H9 (cell line): ENCODE measurements at regions not wholly inside any gene's neighbourhood (a gene's known extent, or its start where the extent isn't known, plus 50 kb on each side); places are given as distances from the start of the nearest gene placed in this dataset.

Source experiments
- DNase-seq: peaks from one replicate; pipeline ENCODE4 v3.0.0-alpha.2; 2017
- H2AFZ ChIP-seq: one replicate; pipeline ENCODE4 v1.6.1; 2013; ENCODE audit warnings: mild to moderate bottlenecking, low read length, control low read depth, moderate library complexity
- H2AK5ac ChIP-seq: 2 replicates; pipeline ENCODE4 v1.6.1; 2013; ENCODE audit warnings: low read length, control low read depth, mixed read lengths; ENCODE audit not compliant: insufficient read length
- H2BK120ac ChIP-seq: one replicate; pipeline ENCODE4 v1.6.1; 2013; ENCODE audit warnings: low read depth, mild to moderate bottlenecking, low read length, control low read depth, inconsistent platforms; ENCODE audit not compliant: poor library complexity, severe bottlenecking
- H2BK12ac ChIP-seq: 2 replicates; pipeline ENCODE4 v1.6.1; 2013; ENCODE audit warnings: low read length, control low read depth, mixed read lengths, low read depth; ENCODE audit not compliant: insufficient read length
- H2BK15ac ChIP-seq: 2 replicates; pipeline ENCODE4 v1.6.1; 2013; ENCODE audit warnings: low read depth, low read length, control low read depth
- H2BK20ac ChIP-seq: one replicate; pipeline ENCODE4 v1.6.1; 2013; ENCODE audit warnings: low read depth, mild to moderate bottlenecking, low read length, control low read depth, inconsistent platforms; ENCODE audit not compliant: poor library complexity, severe bottlenecking
- H2BK5ac ChIP-seq: 2 replicates; pipeline ENCODE4 v1.6.1; 2013; ENCODE audit warnings: low read length, control low read depth, mixed read lengths; ENCODE audit not compliant: insufficient read length
- H3K14ac ChIP-seq: 2 replicates; pipeline ENCODE4 v1.6.1; 2013; ENCODE audit warnings: low read length, control low read depth; ENCODE audit not compliant: insufficient read depth
- H3K18ac ChIP-seq: 2 replicates; pipeline ENCODE4 v1.6.1; 2013; ENCODE audit warnings: low read depth, mild to moderate bottlenecking, mixed read lengths, low read length, control low read depth; ENCODE audit not compliant: insufficient read length
- H3K23ac ChIP-seq: 2 replicates; pipeline ENCODE4 v1.6.1; 2013; ENCODE audit warnings: low read length, control low read depth, mixed read lengths, low read depth; ENCODE audit not compliant: insufficient read length
- H3K23me2 ChIP-seq: 2 replicates; pipeline ENCODE4 v1.6.1; 2013; ENCODE audit warnings: low read depth, mild to moderate bottlenecking, mixed read lengths, low read length, control low read depth; ENCODE audit not compliant: insufficient read length, poor library complexity, severe bottlenecking
- H3K27ac ChIP-seq: 2 replicates; pipeline ENCODE4 v1.5.1; 2013; ENCODE audit warnings: low read length, control low read depth, mixed read lengths, low read depth; ENCODE audit not compliant: insufficient read length
- H3K27me3 ChIP-seq: 2 replicates; pipeline ENCODE4 v1.6.1; 2013; ENCODE audit warnings: low read length, control low read depth, inconsistent platforms; ENCODE audit not compliant: insufficient read depth
- H3K4ac ChIP-seq: 2 replicates; pipeline ENCODE4 v1.6.1; 2013; ENCODE audit warnings: low read depth, mild to moderate bottlenecking, control low read depth, inconsistent platforms, low read length, moderate library complexity
- H3K4me1 ChIP-seq: 2 replicates; pipeline ENCODE4 v1.6.1; 2013; ENCODE audit warnings: low read length, control low read depth, inconsistent platforms; ENCODE audit not compliant: insufficient read depth
- H3K4me2 ChIP-seq: 2 replicates; pipeline ENCODE4 v1.6.1; 2013; ENCODE audit warnings: low read length, control low read depth, mixed read lengths; ENCODE audit not compliant: insufficient read length, insufficient read depth
- H3K56ac ChIP-seq: 2 replicates; pipeline ENCODE4 v1.6.1; 2013; ENCODE audit warnings: low read depth, mild to moderate bottlenecking, mixed read lengths, low read length, control low read depth; ENCODE audit not compliant: insufficient read length
- H3K79me1 ChIP-seq: 2 replicates; pipeline ENCODE4 v1.6.1; 2013; ENCODE audit warnings: low read depth, mild to moderate bottlenecking, moderate library complexity, low read length, control low read depth, inconsistent platforms; ENCODE audit not compliant: insufficient read depth, poor library complexity, severe bottlenecking
- H3K79me2 ChIP-seq: 2 replicates; pipeline ENCODE4 v1.6.1; 2013; ENCODE audit warnings: low read length, control low read depth, inconsistent platforms; ENCODE audit not compliant: insufficient read depth
- H3K9ac ChIP-seq: 2 replicates; pipeline ENCODE4 v1.6.1; 2013; ENCODE audit warnings: low read length, control low read depth, mixed read lengths; ENCODE audit not compliant: insufficient read length; ENCODE audit errors: extremely low read depth
- H3K9me3 ChIP-seq: one replicate; pipeline ENCODE4 v1.6.1; 2013; ENCODE audit warnings: low read depth, low read length, inconsistent platforms; ENCODE audit not compliant: control insufficient read depth
- H3T11ph ChIP-seq: one replicate; pipeline ENCODE4 v1.6.1; 2013; ENCODE audit warnings: mild to moderate bottlenecking, low read length, control low read depth, inconsistent platforms
- H4K20me1 ChIP-seq: one replicate; pipeline ENCODE4 v1.6.1; 2013; ENCODE audit not compliant: control insufficient read depth, insufficient read length, insufficient read depth
- H4K5ac ChIP-seq: 2 replicates; pipeline ENCODE4 v1.6.1; 2013; ENCODE audit warnings: low read depth, mild to moderate bottlenecking, mixed read lengths, low read length, control low read depth; ENCODE audit not compliant: insufficient read length
- H4K8ac ChIP-seq: replicated peaks from 2 replicates; pipeline ENCODE4 v1.6.1; 2013; ENCODE audit warnings: low read length, control low read depth, mixed read lengths, low read depth; ENCODE audit not compliant: insufficient read length
- H4K91ac ChIP-seq: 2 replicates; pipeline ENCODE4 v1.6.1; 2013; ENCODE audit warnings: low read depth, mild to moderate bottlenecking, moderate library complexity, mixed read lengths, low read length, control low read depth; ENCODE audit not compliant: insufficient read length
- H3K27ac Mint-ChIP-seq, 3 experiments: 2 replicates in 2 of 3; 3 replicates in 1 of 3; pipeline ENCODE4 v1.8.0; 2020 to 2021; ENCODE audit warnings: mixed read lengths in 3 of 3, mild to moderate bottlenecking in 1 of 3, moderate library complexity in 1 of 3
- H3K27me3 Mint-ChIP-seq: 2 replicates; pipeline ENCODE4 v1.8.0; 2021; ENCODE audit warnings: low read depth, mild to moderate bottlenecking, moderate library complexity, mixed read lengths
- H3K36me3 Mint-ChIP-seq, 3 experiments: 2 replicates in 2 of 3; 3 replicates in 1 of 3; pipeline ENCODE4 v1.8.0; 2020 to 2021; ENCODE audit warnings: low read depth in 3 of 3, mixed read lengths in 3 of 3; ENCODE audit not compliant: insufficient read depth in 1 of 3
- H3K4me1 Mint-ChIP-seq, 2 experiments: 2 replicates each; pipeline ENCODE4 v1.8.0; 2020; ENCODE audit warnings: mixed read lengths in 2 of 2
- H3K4me3 Mint-ChIP-seq, 2 experiments: 2 replicates in 1 of 2; 3 replicates in 1 of 2; pipeline ENCODE4 v1.8.0; 2020 to 2021; ENCODE audit warnings: mild to moderate bottlenecking in 2 of 2, mixed read lengths in 2 of 2, moderate library complexity in 1 of 2
- H3K9me3 Mint-ChIP-seq, 2 experiments: 2 replicates in 1 of 2; 3 replicates in 1 of 2; pipeline ENCODE4 v1.8.0; 2020; ENCODE audit warnings: mild to moderate bottlenecking in 2 of 2, mixed read lengths in 2 of 2, moderate library complexity in 1 of 2
- WGBS: extraction: QIAGEN DNeasy Blood & Tissue Kit; methylation state at CpG from one replicate; pipeline ENCODE4 v1.1.7; 2013; ENCODE audit warnings: missing lambda C conversion rate, low lambda C conversion rate, mixed read lengths; ENCODE audit not compliant: insufficient read length; ENCODE audit errors: extremely low coverage; 5-methylcytosine and 5-hydroxymethylcytosine counted together
- TF ChIP-seq, protein P1 (sequence below): fragments of 200-600 bp; sonication (generic); conservative IDR thresholded peaks from 3 replicates; pipeline ENCODE4 v1.8.0; 2021; ENCODE audit warnings: antibody characterized with exemption, mild to moderate bottlenecking

DNA sequence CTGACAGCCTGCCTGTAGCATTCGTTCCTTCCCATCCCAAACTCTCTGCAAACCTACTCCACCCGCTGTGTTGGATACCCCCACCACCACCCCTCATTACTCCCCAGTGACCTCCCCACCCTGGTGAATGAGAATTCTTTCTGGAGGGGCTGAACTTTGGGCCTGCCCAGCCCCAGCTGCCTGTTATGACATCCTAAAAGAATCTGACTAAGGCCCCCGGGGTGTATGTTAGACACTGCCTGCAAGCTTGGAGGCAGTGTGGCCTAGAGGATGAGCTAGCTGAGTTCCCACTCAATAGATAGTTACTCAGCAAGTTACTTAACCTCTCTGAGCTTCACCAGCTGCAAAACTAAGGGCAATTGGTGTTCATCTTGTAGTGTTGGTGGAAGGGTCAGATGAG, 110.2 kb upstream of the FGGY start:
- TF ChIP-seq, protein P1, sequence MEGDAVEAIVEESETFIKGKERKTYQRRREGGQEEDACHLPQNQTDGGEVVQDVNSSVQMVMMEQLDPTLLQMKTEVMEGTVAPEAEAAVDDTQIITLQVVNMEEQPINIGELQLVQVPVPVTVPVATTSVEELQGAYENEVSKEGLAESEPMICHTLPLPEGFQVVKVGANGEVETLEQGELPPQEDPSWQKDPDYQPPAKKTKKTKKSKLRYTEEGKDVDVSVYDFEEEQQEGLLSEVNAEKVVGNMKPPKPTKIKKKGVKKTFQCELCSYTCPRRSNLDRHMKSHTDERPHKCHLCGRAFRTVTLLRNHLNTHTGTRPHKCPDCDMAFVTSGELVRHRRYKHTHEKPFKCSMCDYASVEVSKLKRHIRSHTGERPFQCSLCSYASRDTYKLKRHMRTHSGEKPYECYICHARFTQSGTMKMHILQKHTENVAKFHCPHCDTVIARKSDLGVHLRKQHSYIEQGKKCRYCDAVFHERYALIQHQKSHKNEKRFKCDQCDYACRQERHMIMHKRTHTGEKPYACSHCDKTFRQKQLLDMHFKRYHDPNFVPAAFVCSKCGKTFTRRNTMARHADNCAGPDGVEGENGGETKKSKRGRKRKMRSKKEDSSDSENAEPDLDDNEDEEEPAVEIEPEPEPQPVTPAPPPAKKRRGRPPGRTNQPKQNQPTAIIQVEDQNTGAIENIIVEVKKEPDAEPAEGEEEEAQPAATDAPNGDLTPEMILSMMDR = no peak

More for the DNA sequence above, 110.2 kb upstream of the FGGY start:
- Histone ChIP-seq H2BK15ac (no peak overlapping the region), H4K5ac (no peak overlapping the region), H3K56ac (no peak overlapping the region), H4K91ac (no peak overlapping the region), H3K79me1 (no peaks in the 10 kb centered on the region), H3K27ac (no peak overlapping the region), H3K9me3 (no peaks in the 10 kb centered on the region), H4K20me1 (no peaks in the 10 kb centered on the region), H3K4ac (no peak overlapping the region), H2BK12ac (no peak overlapping the region), H3T11ph (no peak overlapping the region), H2AK5ac (no peak overlapping the region), H3K4me1 (no peaks in the 10 kb centered on the region; the same call in 1 of the 2 replicates), H3K9ac (no peak overlapping the region), H2AFZ (no peak overlapping the region), H2BK120ac (no peak overlapping the region), H3K23ac (no peak overlapping the region), H2BK20ac (no peak overlapping the region), H3K14ac (no peak overlapping the region), H4K8ac (no peak overlapping the region), H2BK5ac (no peak overlapping the region), H3K18ac (no peak overlapping the region), H3K23me2 (no peaks in the 10 kb centered on the region), H3K4me2 (no peak overlapping the region), H3K79me2 (no peaks in the 10 kb centered on the region), H3K27me3 (no peaks in the 10 kb centered on the region)
- Mint-ChIP-seq H3K4me1 (peaks cover 10% of the 10 kb centered on the region in 2 experiments), H3K27ac (no peak overlapping the region), H3K27me3 (no peaks in the 10 kb centered on the region), H3K4me3 (no peak overlapping the region), H3K36me3 (0 out of 7 replicates have a peak, but pooled peaks cover 0 to 4% (median 0%) of the 10 kb centered on the region in 3 experiments), H3K9me3 (peaks cover 0 to 6% of the 10 kb centered on the region in 2 experiments)
- WGBS = no CpG with 5 or more reads among the region's 3 CpGs
- DNase-seq = no peak
